ENCODE measurements at regions not wholly inside any gene's neighbourhood (a gene's known extent, or its start where the extent isn't known, plus 50 kb on each side); places are given as distances from the start of the nearest gene placed in this dataset.
A peak's percentile ranks its signal among the peaks of the same experiment; 100 is the strongest.
"Not testable (repeated sequence)": the region's sequence is repeated elsewhere in the genome, so short reads cannot be mapped to it uniquely, and the experiment has no call there.

- no peak for DNase-seq (ENCODE audit: low read depth)
Observed at GRCh38 chr9:29609282-29609681, 2036.0 kb upstream of the C9orf72 start.

- no peak for DNase-seq (ENCODE audit: low read depth)
Observed at GRCh38 chr9:29613773-29614172, 2040.5 kb upstream of the C9orf72 start.

GRCh38 chr9:29616844-29617243 is 2043.6 kb upstream of the C9orf72 start:
- no peak for DNase-seq (ENCODE audit: low read depth)

- no peak for DNase-seq (ENCODE audit: low read depth)
Observed at GRCh38 chr9:29625292-29625731, 2052.0 kb upstream of the C9orf72 start.

- DNase-seq (ENCODE audit: low read depth), result no peak
Observed at GRCh38 chr9:29625931-29626330, 2052.7 kb upstream of the C9orf72 start.

GRCh38 chr9:29628856-29629255 is 2055.6 kb upstream of the C9orf72 start:
- not testable (repeated sequence) for DNase-seq (ENCODE audit: low read depth)

GRCh38 chr9:29637471-29638237 is 2064.4 kb upstream of the C9orf72 start:
- DNase-seq (ENCODE audit: low read depth), result no peak

- DNase-seq (ENCODE audit: low read depth), result no peak
Observed at GRCh38 chr9:29640507-29640906, 2067.2 kb upstream of the C9orf72 start.

- no peak for DNase-seq (ENCODE audit: low read depth)
Observed at GRCh38 chr9:29644514-29644913, 2071.2 kb upstream of the C9orf72 start.

- DNase-seq (ENCODE audit: low read depth), result no peak
Observed at GRCh38 chr9:29647451-29647850, 2074.2 kb upstream of the C9orf72 start.

GRCh38 chr9:29648132-29648531 is 2074.9 kb upstream of the C9orf72 start:
- DNase-seq (ENCODE audit: low read depth), result no peak

GRCh38 chr9:29648601-29649000 is 2075.3 kb upstream of the C9orf72 start:
- no peak for DNase-seq (ENCODE audit: low read depth)

- DNase-seq (ENCODE audit: low read depth), result no peak
Observed at GRCh38 chr9:29656641-29657406, 2083.5 kb upstream of the C9orf72 start.

GRCh38 chr9:29657821-29658220 is 2084.5 kb upstream of the C9orf72 start:
- DNase-seq (ENCODE audit: low read depth), result no peak

- DNase-seq (ENCODE audit: low read depth), result no peak
Observed at GRCh38 chr9:29659014-29659413, 2085.7 kb upstream of the C9orf72 start.

- no peak for DNase-seq (ENCODE audit: low read depth)
Observed at GRCh38 chr9:29659736-29660135, 2086.5 kb upstream of the C9orf72 start.

GRCh38 chr9:29668732-29669131 is 2095.5 kb upstream of the C9orf72 start:
- no peak for DNase-seq (ENCODE audit: low read depth)

- no peak for DNase-seq (ENCODE audit: low read depth)
Observed at GRCh38 chr9:29669613-29670012, 2096.3 kb upstream of the C9orf72 start.

- DNase-seq (ENCODE audit: low read depth), result no peak
Observed at GRCh38 chr9:29685531-29685930, 2112.2 kb upstream of the C9orf72 start.

GRCh38 chr9:29691145-29691544 is 2117.9 kb upstream of the C9orf72 start:
- DNase-seq (ENCODE audit: low read depth), result no peak

- DNase-seq (ENCODE audit: low read depth), result no peak
Observed at GRCh38 chr9:29691758-29692407, 2118.6 kb upstream of the C9orf72 start.

- DNase-seq (ENCODE audit: low read depth), result peak; percentile 4
Observed at GRCh38 chr9:29697011-29697410, 2123.7 kb upstream of the C9orf72 start.

- DNase-seq (ENCODE audit: low read depth), result no peak
Observed at GRCh38 chr9:29701559-29701958, 2128.3 kb upstream of the C9orf72 start.

Measured in stromal cell of bone marrow (primary cell).